ENCODE measurements at regions not wholly inside any gene's neighbourhood (a gene's known extent, or its start where the extent isn't known, plus 50 kb on each side); places are given as distances from the start of the nearest gene placed in this dataset.

GRCh38 chr5:107169867-107170266, 500.9 kb downstream of the EFNA5 start:
- no peak for DNase-seq (ENCODE audit: extremely low read depth in 1 of 11, low read depth in 9 of 11, low spot score in 4 of 11)

GRCh38 chr5:107168848-107169752, 501.6 kb downstream of the EFNA5 start:
- DNase-seq (ENCODE audit: extremely low read depth in 1 of 11, low read depth in 9 of 11, low spot score in 4 of 11) = peak in 1 of 11 donors; percentile 9

GRCh38 chr5:107168086-107168485, 502.7 kb downstream of the EFNA5 start:
- no peak for DNase-seq (ENCODE audit: extremely low read depth in 1 of 11, low read depth in 9 of 11, low spot score in 4 of 11)

- no peak for DNase-seq (ENCODE audit: extremely low read depth in 1 of 11, low read depth in 9 of 11, low spot score in 4 of 11)
Measured at GRCh38 chr5:107165296-107165695, 505.4 kb downstream of the EFNA5 start.

- DNase-seq (ENCODE audit: extremely low read depth in 1 of 11, low read depth in 9 of 11, low spot score in 4 of 11) = no peak
Measured at GRCh38 chr5:107157809-107158208, 512.9 kb downstream of the EFNA5 start.

- DNase-seq (ENCODE audit: extremely low read depth in 1 of 11, low read depth in 9 of 11, low spot score in 4 of 11) = no peak
Measured at GRCh38 chr5:107155707-107156106, 515.0 kb downstream of the EFNA5 start.

- no peak for DNase-seq (ENCODE audit: extremely low read depth in 1 of 11, low read depth in 9 of 11, low spot score in 4 of 11)
Measured at GRCh38 chr5:107154593-107154992, 516.1 kb downstream of the EFNA5 start.

GRCh38 chr5:107153283-107153682, 517.5 kb downstream of the EFNA5 start:
- no peak for DNase-seq (ENCODE audit: extremely low read depth in 1 of 11, low read depth in 9 of 11, low spot score in 4 of 11)

- peak in 2 of 11 donors; percentile 15 to 22 for DNase-seq (ENCODE audit: extremely low read depth in 1 of 11, low read depth in 9 of 11, low spot score in 4 of 11)
Measured at GRCh38 chr5:107149243-107150005, 521.3 kb downstream of the EFNA5 start.

- no peak for DNase-seq (ENCODE audit: extremely low read depth in 1 of 11, low read depth in 9 of 11, low spot score in 4 of 11)
Measured at GRCh38 chr5:107147589-107147988, 523.1 kb downstream of the EFNA5 start.

GRCh38 chr5:107146901-107147300, 523.8 kb downstream of the EFNA5 start:
- peak in 3 of 11 donors; percentile 13 to 16 (median 15) for DNase-seq (ENCODE audit: extremely low read depth in 1 of 11, low read depth in 9 of 11, low spot score in 4 of 11)

GRCh38 chr5:107135391-107135790, 535.3 kb downstream of the EFNA5 start:
- DNase-seq (ENCODE audit: extremely low read depth in 1 of 11, low read depth in 9 of 11, low spot score in 4 of 11) = no peak

- no peak for DNase-seq (ENCODE audit: extremely low read depth in 1 of 11, low read depth in 9 of 11, low spot score in 4 of 11)
Measured at GRCh38 chr5:107134931-107135330, 535.8 kb downstream of the EFNA5 start.

GRCh38 chr5:107129051-107129450, 541.7 kb downstream of the EFNA5 start:
- no peak for DNase-seq (ENCODE audit: extremely low read depth in 1 of 11, low read depth in 9 of 11, low spot score in 4 of 11)

- DNase-seq (ENCODE audit: extremely low read depth in 1 of 11, low read depth in 9 of 11, low spot score in 4 of 11) = no peak
Measured at GRCh38 chr5:107127878-107128277, 542.9 kb downstream of the EFNA5 start.

- DNase-seq (ENCODE audit: extremely low read depth in 1 of 11, low read depth in 9 of 11, low spot score in 4 of 11) = no peak
Measured at GRCh38 chr5:107126341-107126740, 544.4 kb downstream of the EFNA5 start.

GRCh38 chr5:107124376-107124775, 546.4 kb downstream of the EFNA5 start:
- DNase-seq (ENCODE audit: extremely low read depth in 1 of 11, low read depth in 9 of 11, low spot score in 4 of 11) = no peak

- DNase-seq (ENCODE audit: extremely low read depth in 1 of 11, low read depth in 9 of 11, low spot score in 4 of 11) = no peak
Measured at GRCh38 chr5:107123014-107123413, 547.7 kb downstream of the EFNA5 start.

- no peak for DNase-seq (ENCODE audit: extremely low read depth in 1 of 11, low read depth in 9 of 11, low spot score in 4 of 11)
Measured at GRCh38 chr5:107121793-107122519, 548.8 kb downstream of the EFNA5 start.

- DNase-seq (ENCODE audit: extremely low read depth in 1 of 11, low read depth in 9 of 11, low spot score in 4 of 11) = no peak
Measured at GRCh38 chr5:107119656-107120055, 551.1 kb downstream of the EFNA5 start.
